ENCODE measurements at regions not wholly inside any gene's neighbourhood (a gene's known extent, or its start where the extent isn't known, plus 50 kb on each side); places are given as distances from the start of the nearest gene placed in this dataset.

DNA sequence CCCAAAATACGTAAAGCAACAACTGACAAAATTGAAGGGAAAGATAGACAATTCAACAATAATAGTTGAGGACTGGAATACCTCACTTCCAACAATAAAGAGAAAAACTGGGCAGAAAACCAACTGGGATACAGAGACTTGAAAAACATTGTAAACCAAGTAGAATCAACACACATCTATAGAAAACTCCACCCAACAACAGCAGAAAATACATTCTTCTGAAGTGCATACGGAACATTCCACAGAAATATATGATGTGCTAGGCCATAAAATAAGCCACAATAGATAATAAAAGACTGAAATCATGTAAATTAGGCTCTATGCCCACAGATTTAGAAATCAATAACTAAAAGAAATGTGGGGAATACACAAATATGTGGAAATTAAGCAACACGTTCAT, 98.4 kb upstream of the THBS1 start:
- no peak for DNase-seq (ENCODE audit: low read depth)

DNA sequence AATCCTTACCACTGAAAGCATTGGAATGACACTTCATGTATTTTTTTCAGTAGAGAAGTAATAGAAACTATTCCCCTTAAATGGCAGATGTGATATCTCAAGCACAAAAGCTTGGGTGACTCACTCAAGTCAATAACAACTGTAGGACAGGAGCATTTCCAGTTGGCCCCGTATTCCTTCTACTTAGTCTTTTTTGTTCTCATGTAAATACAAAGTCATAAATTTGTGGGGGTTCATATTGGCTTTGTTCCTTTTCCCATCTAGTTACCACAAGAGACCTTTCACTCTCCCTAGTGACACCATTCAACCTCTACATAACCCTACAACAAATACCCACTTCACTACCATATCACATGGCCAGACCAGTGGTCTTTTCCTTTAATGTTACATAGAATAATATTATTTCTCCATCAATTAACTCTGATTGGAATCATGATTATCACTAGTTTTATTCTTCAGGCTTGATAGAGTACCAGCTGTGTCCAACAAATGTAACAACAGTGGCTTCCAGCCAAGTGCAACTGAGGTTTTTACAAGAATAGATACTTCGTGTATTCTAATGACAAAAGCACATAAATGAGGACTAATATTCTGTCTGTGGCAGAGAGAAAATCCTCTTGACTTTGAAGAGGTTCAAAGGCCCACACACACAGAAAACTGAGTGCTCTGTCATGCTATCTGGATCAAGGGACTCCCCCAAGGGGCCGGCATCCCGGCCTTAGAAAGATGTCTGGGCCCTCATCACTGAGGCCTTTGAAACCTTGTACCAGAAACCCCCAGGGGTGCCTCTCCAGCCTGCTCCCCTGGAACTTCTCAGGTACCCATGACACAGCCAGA, 94.0 kb upstream of the THBS1 start:
- no peak for DNase-seq (ENCODE audit: low read depth)

GRCh38 chr15:39487458-39487735, 93.5 kb upstream of the THBS1 start:
- DNase-seq (ENCODE audit: low read depth) = no peak

DNA sequence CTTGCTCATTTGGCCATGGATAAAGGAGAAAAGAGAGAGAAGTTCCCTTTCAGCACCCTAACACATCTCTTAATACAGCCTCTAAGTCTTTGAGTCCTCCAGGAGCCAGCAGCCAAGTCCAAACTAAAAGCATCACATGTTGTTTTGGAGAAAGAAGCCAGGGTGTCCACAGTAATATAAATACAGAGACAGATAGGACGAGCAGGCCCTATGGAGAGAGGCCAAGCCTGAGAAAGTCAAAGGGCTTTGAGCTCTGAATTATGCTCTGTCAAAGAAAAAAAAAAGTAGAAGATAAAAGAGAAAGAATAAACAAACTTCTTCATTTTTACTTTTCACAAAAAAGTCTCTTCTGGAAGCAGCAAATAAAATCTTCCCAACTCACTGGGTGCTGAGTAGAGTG, 92.4 kb upstream of the THBS1 start:
- DNase-seq (ENCODE audit: low read depth) = no peak

DNA sequence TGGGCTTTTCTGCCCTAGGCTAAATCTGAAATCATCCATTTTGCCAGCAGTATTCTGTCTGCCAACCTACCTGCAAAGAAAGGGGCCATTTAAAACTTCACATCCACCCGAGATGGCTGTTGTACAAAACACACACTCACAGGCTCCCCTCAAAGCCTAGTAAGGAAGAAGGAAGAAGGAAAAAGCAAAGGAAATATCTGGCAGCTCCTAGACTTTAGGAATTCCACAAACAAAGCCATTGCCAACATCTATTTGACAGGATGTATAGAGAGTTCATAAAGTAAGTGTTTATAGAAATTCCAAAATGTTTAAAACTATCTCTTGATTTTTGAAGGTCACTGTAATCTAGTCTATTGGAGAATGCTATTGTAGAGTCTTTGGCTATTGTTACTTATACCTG, 91.9 kb upstream of the THBS1 start:
- no peak for DNase-seq (ENCODE audit: low read depth)

GRCh38 chr15:39491115-39491885, 89.6 kb upstream of the THBS1 start:
- DNase-seq (ENCODE audit: low read depth) = no peak

GRCh38 chr15:39491886-39492490, 88.9 kb upstream of the THBS1 start:
- no peak for DNase-seq (ENCODE audit: low read depth)

DNA sequence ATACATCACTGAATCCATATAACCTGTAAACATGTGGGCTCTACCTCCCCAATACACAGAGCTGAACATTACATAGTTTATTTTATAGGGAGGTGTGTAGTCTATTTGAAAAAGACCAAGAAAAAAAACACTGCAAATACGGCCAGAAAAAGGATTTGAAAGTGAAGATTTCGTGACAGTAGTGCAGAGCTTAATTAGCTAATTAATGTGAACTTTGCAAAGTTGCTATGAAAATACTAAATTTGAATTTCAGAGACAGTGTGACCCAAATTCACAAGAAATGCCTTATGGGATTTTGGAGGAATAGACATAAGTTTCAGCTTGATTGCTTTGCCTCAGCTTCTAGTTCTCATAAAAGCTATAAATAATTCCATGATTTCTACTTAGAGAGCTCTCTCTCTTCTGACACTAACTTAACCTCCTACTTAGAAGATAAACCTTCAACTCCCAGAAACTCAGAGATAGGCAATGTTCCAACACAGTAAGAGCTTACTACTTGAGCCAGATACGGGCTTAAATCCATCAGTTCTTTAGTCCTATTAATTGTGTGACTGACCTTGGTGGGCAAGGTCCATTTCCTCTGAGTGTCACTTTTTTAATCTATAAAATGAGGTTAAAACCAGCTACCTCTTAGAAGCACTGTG, 87.3 kb upstream of the THBS1 start:
- DNase-seq (ENCODE audit: low read depth) = no peak

GRCh38 chr15:39494462-39494861, 86.4 kb upstream of the THBS1 start:
- no peak for DNase-seq (ENCODE audit: low read depth)

GRCh38 chr15:39495871-39496840, 84.7 kb upstream of the THBS1 start:
- DNase-seq (ENCODE audit: low read depth) = no peak

GRCh38 chr15:39497016-39497758, 83.7 kb upstream of the THBS1 start:
- no peak for DNase-seq (ENCODE audit: low read depth)

DNA sequence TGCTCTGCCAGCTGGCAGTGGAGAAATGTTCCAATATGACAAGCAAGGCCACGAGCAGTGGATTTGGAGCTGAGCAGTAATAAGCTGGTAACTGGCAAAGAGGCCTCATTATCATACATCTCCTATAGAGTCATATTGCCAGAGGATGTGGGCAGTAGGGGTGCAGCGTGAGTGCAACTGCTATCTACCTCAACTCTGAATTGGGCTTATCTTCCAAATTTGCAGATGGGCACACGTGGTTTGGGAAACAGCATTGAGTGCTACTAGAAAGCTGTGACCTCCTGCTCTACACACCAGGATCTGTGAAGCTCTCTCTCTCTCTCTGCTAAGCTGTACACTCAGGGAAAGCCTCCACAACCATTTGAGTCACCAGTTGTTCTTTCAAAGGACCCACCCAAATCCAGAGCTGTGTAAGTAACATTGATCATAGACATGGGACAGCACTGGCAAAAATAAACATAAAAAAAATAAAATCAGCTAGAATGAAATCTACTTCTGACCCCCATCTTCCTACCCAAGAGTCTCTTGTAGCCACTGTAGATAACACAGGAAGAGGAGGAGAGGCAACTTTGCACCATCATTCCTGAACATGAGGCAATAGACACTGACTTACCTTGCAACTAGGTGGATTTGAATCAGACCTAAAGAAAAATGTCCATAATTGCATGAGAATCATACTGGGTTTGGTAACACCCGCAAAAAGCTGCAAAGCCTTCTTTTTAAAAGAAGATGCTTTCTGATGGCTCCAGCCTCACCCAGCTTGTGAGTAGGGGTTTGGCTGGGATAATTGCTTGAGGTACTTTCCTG, 82.9 kb upstream of the THBS1 start:
- no peak for DNase-seq (ENCODE audit: low read depth)

DNA sequence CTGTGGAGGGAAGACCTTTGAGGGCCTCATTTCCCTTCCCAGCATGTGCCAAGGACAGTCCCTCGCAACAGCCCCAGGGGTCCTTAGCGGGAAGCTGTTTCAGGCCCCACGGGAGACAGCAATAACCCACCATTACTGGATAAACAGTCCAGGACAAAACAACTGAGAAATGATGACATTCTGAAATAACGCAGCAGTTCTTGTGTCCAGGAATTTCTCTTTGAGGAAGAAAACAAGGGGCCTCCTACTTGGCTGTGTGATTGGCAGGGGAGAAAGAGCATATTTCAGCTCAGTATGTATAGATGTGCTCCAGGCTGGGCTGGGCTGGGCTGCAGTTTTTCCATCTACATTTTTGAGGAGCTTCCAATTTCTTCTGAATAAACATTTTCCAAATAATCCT, 82.2 kb upstream of the THBS1 start:
- DNase-seq (ENCODE audit: low read depth) = no peak

- no peak for DNase-seq (ENCODE audit: low read depth)
Observed at GRCh38 chr15:39499042-39499441, 81.8 kb upstream of the THBS1 start.

- DNase-seq (ENCODE audit: low read depth) = no peak
Observed at GRCh38 chr15:39499681-39500080, 81.2 kb upstream of the THBS1 start.

GRCh38 chr15:39501366-39502081, 79.4 kb upstream of the THBS1 start:
- no peak for DNase-seq (ENCODE audit: low read depth)

DNA sequence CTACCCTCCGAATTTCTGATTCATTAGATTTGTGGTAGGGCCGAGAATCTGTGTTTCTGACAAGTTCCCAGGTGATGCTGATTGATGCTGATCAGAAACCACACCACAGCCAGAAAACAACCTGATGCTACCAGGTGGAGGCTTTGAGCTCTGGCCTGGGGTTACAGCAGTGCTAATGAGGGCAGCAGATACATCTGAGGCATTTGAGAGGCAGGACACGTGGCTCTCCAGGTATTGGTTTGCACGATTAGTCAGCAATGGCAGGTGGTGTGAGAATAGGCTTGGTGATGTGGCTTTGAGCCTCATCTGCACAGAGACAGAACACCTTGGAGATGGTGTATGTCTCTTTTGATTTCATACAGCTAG, 78.8 kb upstream of the THBS1 start:
- no peak for DNase-seq (ENCODE audit: low read depth)

- no peak for DNase-seq (ENCODE audit: low read depth)
Observed at GRCh38 chr15:39502611-39503195, 78.2 kb upstream of the THBS1 start.

DNA sequence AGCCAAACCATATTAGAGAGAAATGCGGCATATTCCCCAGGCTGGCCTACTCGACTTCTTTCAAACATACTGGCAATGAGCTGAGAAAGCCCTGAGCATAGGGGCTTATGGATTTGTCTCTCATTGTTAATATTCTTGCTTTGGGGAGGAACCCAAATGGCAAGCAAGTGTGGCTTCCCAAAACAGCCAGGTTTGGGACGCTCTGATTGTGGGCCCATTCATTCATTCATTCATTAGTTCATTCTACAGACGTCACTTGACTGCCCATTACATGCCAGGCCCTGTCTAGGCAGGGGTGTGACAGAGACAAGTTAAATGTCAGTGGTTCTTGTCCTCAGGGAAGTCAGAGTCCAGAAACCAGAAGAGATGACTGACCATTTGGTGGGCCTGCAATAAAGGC, 77.4 kb upstream of the THBS1 start:
- no peak for DNase-seq (ENCODE audit: low read depth)

All from activated gamma-delta T cell treated with anti-CD3 and anti-CD28 coated beads, Interleukin-2, amount 50 U/mL, for 16 hours (primary cell).